Left forelimb (tissue), 1 donor: ENCODE measurements at regions not wholly inside any gene's neighbourhood (a gene's known extent, or its start where the extent isn't known, plus 50 kb on each side); places are given as distances from the start of the nearest gene placed in this dataset.

Experiments used
- DNase-seq: peaks from one replicate; pipeline ENCODE4 v3.0.0-alpha.2; 2018; ENCODE audit warnings: low spot score

DNA sequence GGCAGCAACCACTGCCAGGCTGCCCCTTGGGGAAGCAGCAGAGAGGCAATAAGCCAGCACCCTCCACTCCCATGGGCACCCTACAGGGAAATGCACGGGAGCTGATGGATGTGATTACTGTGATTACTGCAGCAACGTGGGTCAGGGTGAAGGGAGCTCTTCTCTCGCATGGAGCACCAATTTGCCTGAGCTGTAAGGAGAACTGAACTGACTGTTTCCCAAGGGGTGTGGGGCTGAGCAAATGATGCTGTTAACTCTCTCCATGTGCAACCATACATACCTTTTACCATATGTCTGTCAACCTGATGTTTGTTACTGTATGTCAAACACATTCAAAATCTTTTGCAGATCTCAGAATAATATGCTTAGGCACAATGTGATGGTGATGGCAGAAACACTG, 680.6 kb downstream of the SQOR start:
- no peak for DNase-seq

DNA sequence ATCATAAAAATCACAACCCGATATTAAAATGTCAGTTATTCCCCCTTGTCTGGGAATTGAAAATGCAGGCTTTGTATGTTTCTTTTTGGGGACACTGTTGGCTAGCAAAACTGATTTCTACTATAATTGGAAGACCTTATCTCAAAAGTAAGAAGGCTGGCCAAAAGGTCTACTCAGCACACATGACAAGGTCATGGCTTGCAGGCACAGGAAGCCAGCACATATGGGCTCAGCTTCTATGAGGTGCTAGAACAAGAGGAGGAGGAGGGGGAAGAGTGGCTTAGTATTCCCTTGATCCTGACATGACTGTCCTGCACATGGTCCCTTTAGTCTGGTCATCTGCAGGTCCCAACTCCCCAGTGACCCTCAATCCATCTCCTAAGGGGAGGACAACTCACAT, 681.2 kb downstream of the SQOR start:
- no peak for DNase-seq

DNA sequence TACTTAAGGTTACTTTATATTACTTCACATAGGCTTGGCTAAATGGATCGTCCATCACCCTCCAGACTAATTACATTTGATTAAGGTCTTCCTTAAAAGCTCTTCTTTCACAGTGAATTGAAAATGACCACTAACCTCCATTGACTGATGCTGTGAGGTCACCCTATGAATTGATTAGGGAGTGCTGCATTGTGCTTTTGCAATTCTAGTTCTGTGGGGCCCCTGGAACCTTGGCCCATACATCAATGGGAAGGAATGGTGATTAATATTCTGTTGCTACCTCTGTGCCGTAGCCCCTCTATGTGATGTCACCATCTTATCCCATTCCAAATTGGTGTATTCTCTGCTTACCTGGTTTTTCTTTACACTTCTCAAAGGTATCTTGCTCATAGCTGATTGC, 682.2 kb downstream of the SQOR start:
- no peak for DNase-seq

GRCh38 chr15:46322753-46323152, 687.9 kb downstream of the SQOR start:
- no peak for DNase-seq

GRCh38 chr15:46326173-46326572, 691.3 kb downstream of the SQOR start:
- DNase-seq: no peak

GRCh38 chr15:46328821-46329220, 694.0 kb downstream of the SQOR start:
- no peak for DNase-seq

- no peak for DNase-seq
These were observed 695.0 kb downstream of the SQOR start for GRCh38 chr15:46329876-46330275.

GRCh38 chr15:46331546-46331945, 696.7 kb downstream of the SQOR start:
- DNase-seq: no peak

GRCh38 chr15:46343196-46343935, 708.5 kb downstream of the SQOR start:
- no peak for DNase-seq

GRCh38 chr15:46344115-46344724, 709.4 kb downstream of the SQOR start:
- DNase-seq: no peak

DNA sequence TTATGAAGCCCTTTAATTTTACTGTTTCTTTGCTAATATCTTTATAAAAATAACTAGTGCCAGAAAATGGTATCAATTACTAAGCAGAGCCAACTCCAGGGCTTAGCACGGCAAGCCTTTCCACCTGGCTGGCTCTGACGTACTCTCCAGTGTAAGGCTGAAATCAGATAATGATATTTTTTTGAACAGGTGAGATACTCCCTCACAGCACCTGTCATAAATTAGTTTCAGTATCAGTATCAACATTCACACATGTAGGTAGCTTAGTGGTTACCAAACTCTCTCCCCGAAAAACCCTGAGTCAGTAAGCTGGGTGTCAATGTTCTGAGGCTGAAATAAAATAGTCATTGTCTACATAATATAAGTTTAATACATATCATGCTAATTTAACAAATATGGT, 710.1 kb downstream of the SQOR start:
- DNase-seq: no peak

DNA sequence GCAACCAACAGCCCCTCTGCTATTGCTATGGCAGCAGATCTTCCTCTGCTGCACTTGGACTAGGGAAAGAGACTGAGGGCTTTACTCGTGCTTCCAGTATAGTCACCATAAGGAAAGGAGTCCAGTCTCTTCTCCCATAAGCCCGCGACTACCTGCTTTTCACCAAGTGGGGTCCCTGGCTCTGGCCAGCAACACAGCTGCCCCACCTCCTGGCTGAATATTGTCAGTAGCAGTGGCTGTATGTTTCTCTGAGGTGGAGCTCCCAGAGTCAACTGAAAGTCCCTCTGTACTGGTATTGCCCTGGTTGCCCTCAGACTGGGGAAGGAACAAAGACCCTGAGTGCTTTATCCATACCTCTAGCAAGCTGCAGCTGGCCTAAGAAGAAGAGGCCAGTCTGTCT, 719.6 kb downstream of the SQOR start:
- DNase-seq: no peak

DNA sequence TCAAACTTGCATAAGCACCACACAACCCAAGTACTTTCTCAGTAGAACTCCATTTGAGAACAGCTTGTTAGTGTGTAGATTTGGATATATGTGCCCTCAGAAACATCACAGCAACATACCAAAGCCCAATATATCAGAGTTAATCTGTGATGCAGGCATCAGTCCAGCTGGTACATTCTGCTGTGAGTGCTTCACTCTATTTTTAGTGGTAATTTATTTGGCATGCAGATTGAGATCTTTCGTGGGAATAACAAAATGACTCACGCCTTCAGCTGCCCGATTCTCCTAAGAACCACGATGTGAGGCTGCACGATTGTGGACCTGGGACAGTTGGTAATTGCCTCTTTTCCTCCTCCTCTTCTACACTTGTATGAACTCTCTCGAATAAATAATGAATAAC, 730.7 kb downstream of the SQOR start:
- no peak for DNase-seq

DNA sequence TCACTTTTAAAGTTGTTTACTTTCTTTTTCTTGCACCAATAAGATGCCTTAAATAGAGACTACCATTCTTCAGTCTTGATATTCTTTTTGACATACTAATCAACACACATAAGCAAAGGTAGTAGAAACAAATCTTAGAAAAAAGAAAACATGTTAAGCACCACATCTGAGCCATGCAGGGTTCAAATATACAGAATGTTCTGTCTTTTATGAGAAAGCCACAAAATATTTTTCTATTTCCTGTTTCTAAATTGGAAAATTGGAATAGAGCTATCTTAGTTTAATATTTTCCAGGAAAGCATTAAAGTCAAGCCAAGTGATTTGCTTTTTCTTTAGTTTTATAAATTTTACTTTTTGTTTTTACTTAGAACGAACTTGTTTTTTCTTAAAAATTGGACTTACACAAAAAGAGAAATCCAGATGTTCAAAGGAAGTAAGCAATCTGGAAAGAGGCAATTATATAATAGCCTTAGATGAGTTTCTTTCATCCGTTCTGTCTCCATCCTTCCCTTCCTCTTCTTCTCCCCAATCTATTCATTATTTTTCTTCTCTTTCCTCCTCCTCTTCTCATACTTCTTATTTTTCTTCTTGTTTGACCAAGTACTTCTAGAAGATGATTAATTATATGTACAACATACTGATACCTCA, 731.7 kb downstream of the SQOR start:
- DNase-seq: no peak

GRCh38 chr15:46383978-46384377, 749.1 kb downstream of the SQOR start:
- no peak for DNase-seq

DNA sequence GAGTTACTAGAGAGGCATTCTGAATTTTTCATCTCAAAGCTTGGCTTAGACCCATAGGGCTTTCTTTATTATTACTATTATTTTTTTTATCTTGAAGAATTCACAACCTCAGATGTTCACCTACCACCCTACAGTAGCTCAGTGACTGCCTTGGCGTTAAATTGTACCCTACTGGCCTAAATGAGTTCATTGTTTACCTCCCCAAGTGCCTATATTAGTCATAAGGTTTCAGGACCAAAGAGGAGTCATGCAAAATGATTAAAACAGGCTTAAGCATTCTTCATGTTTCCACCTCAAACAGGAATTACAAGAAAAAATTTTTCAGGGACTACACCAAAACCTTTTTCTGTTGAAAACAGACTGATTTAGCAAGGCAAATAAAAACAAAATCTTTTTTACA, 751.5 kb downstream of the SQOR start:
- no peak for DNase-seq

- no peak for DNase-seq
These were observed 754.9 kb downstream of the SQOR start for GRCh38 chr15:46389739-46390138.

GRCh38 chr15:46394463-46394862, 759.6 kb downstream of the SQOR start:
- no peak for DNase-seq

- DNase-seq: no peak
These were observed 773.5 kb downstream of the SQOR start for GRCh38 chr15:46408312-46408711.

- no peak for DNase-seq
These were observed 775.0 kb downstream of the SQOR start for GRCh38 chr15:46409841-46410301.

DNA sequence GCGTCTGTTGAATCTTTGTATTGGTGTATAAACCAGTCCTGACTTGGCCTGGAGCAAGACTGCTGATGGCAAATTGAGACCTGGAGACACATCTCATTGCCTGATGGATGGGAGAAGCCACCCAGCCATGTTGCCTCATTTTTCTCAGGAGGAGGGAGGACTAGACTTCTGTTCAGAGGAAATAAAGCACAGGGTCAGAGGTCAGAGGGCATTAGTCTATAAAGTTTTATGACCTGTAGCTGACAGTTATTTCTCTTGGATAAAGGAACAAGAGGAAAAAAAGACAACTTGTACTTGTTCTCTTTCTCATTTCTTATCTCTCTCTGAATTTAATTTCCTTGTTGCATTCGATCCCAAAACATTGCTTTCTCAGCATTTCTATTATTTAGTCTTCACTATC, 775.9 kb downstream of the SQOR start:
- no peak for DNase-seq

DNA sequence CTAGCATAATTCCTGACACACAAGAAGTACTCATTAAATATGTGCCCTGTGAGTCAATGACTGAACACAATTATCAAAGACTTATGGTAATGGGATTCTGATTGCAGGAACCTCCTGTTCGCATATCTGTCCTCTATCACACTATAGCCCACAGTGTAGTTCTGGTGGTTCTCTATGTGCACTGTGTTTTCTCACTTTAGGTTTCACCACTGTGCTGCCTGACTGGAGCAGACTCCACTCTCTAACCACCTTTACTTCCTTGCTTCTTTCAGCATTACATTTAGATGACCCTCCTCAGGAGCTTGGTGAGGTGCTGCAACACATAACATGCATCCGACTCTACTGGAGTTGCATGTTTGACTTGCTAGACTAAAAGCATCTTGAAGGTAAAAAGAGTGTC, 777.1 kb downstream of the SQOR start:
- no peak for DNase-seq

DNA sequence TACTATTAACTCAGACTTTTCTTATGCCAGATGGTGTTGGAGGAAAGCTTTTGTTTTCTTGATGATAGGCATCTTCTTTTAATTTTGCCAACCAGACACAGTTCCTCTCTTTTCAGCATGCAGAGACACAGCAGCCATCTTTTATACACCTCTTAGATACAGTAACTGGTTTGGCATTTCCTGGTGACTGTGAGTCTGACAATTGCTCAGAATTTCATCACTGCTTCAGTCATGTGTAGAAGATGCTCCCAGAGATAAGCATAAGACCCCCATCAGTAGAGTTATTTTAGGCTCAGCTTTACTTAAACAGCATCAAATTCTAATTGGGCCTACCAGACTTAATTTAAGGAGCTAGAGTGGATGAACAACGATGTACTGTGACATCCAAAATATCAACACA, 779.0 kb downstream of the SQOR start:
- no peak for DNase-seq
